ENCODE measurements at regions not wholly inside any gene's neighbourhood (a gene's known extent, or its start where the extent isn't known, plus 50 kb on each side); places are given as distances from the start of the nearest gene placed in this dataset.

DNA sequence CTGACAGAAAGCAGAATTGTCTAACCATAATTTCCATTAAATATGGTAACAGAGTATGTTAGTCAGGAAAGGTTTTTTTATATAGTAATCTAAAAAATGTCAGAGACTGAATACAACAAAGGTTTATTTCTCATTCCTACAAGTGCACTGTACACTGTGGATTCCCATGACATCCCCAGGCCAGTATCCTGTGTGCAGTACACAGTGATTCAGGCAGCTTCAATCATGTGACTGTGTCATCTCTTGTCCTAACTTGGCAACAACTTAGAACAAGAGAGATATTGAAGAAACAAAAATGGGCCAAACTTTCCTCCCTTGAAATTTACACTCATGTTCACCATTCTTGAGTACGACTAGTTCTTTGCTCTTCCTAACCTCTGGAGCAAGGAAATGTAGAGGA, 189.8 kb upstream of the SEMA3A start:
- no peak for DNase-seq
- TF ChIP-seq, protein P1, sequence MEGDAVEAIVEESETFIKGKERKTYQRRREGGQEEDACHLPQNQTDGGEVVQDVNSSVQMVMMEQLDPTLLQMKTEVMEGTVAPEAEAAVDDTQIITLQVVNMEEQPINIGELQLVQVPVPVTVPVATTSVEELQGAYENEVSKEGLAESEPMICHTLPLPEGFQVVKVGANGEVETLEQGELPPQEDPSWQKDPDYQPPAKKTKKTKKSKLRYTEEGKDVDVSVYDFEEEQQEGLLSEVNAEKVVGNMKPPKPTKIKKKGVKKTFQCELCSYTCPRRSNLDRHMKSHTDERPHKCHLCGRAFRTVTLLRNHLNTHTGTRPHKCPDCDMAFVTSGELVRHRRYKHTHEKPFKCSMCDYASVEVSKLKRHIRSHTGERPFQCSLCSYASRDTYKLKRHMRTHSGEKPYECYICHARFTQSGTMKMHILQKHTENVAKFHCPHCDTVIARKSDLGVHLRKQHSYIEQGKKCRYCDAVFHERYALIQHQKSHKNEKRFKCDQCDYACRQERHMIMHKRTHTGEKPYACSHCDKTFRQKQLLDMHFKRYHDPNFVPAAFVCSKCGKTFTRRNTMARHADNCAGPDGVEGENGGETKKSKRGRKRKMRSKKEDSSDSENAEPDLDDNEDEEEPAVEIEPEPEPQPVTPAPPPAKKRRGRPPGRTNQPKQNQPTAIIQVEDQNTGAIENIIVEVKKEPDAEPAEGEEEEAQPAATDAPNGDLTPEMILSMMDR (IDR thresholded peaks at IDR 0.05) = no peak
- TF ChIP-seq POLR2A (IDR thresholded peaks at IDR 0.05) = no peak
- H3K4me3 ChIP-seq = no peak overlapping the region
- WGBS (ENCODE audit: insufficient coverage, low coverage, low lambda C conversion rate, missing lambda C conversion rate) = 33% methylated on average over 1 of the region's 1 CpG
- H3K9me3 ChIP-seq = no peaks in the 10 kb centered on the region
- no peaks in the 10 kb centered on the region for H3K27me3 ChIP-seq
- no peaks in the 10 kb centered on the region for H3K4me1 ChIP-seq
- intact Hi-C loops (cut with DNase I) = no loop called here
- ATAC-seq = no peak
- H3K36me3 ChIP-seq = no peaks in the 10 kb centered on the region
- H3K27ac ChIP-seq = no peak overlapping the region

DNA sequence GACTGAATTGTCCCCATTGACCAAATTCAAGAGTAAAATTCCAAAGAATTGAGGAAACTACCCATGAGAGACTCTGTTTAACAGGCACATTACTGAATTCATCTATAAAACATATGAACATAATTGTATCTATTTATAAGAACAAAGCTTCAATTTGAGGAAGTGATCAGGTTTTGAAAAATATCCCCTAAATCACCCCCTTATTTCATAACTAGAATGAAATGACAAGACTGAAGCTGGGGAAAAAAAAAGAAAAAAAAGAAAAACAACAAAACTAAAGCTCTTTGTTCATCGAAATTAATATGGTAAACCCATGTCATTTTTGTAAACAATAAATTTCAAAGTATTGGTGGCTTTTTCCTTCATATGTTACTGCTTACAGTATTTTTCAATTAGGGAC, 184.9 kb upstream of the SEMA3A start:
- WGBS (ENCODE audit: insufficient coverage, low coverage, low lambda C conversion rate, missing lambda C conversion rate) = 45% methylated on average over 1 of the region's 1 CpG
- DNase-seq = no peak
- Histone ChIP-seq H3K4me1 (no peaks in the 10 kb centered on the region), H3K27me3 (no peaks in the 10 kb centered on the region), H3K4me3 (no peak overlapping the region), H3K27ac (no peak overlapping the region), H3K9me3 (no peaks in the 10 kb centered on the region), H3K36me3 (no peaks in the 10 kb centered on the region)
- intact Hi-C loops (cut with DNase I) = no loop called here
- ATAC-seq = no peak
- TF ChIP-seq, protein P1 (IDR thresholded peaks at IDR 0.05) = no peak
- no peak for TF ChIP-seq POLR2A (IDR thresholded peaks at IDR 0.05)

DNA sequence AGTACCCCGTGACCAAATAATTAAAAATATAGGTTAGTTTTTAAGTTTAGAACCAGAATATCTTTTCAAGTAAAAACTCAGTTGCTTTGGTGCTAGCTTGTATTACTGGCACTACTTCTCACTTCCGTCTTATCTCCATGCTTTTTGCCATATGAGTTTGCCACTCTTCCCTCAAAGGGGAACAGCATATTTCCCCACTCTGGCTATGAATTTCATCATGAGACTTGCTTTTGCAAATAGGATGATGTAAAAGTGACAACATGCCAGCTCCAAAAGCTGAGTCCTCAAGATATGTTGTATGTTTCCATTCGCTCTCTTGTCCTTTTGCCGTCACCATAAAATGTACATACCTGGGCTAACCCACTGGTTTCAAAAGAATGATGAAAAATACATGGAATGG, 178.1 kb upstream of the SEMA3A start:
- DNase-seq (no peak), ATAC-seq (no peak)
- no peaks in the 10 kb centered on the region for H3K4me1 ChIP-seq
- TF ChIP-seq, protein P1 (IDR thresholded peaks at IDR 0.05) = no peak
- TF ChIP-seq POLR2A (IDR thresholded peaks at IDR 0.05) = no peak
- H3K27me3 ChIP-seq = no peaks in the 10 kb centered on the region
- intact Hi-C loops (cut with DNase I) = no loop called here
- H3K4me3 ChIP-seq = no peak overlapping the region
- no peaks in the 10 kb centered on the region for H3K36me3 ChIP-seq
- 57% methylated on average over 4 of the region's 4 CpGs for WGBS (ENCODE audit: insufficient coverage, low coverage, low lambda C conversion rate, missing lambda C conversion rate)
- no peak overlapping the region for H3K27ac ChIP-seq
- H3K9me3 ChIP-seq = no peaks in the 10 kb centered on the region

DNA sequence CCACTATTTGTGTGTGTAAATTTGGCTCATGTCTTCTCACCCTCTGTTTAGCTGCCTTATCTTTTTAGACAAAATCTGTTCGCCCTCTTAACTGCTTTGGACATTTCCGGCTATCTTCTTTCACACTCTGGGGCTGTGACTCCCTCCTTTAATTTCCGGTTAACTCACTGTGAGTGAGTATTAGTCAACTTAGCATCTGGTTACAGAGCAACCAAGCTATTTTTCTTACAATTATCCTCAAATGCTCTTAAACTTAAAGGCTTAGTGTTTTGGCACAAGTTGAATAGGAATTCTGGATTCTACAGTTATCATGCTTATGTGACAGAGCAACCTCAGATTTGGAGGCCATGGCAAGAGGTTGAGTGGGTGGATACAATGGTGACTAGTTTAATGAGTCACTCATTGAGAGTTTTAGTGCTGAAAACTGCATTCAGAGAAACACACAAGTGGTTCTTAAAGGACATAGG, 177.6 kb upstream of the SEMA3A start:
- ATAC-seq (no peak), DNase-seq (no peak)
- Histone ChIP-seq H3K9me3 (no peaks in the 10 kb centered on the region), H3K4me1 (no peaks in the 10 kb centered on the region), H3K27me3 (no peaks in the 10 kb centered on the region), H3K4me3 (no peak overlapping the region), H3K27ac (no peak overlapping the region), H3K36me3 (no peaks in the 10 kb centered on the region)
- WGBS (ENCODE audit: insufficient coverage, low coverage, low lambda C conversion rate, missing lambda C conversion rate) = 41% methylated on average over 3 of the region's 3 CpGs
- TF ChIP-seq, protein P1 (IDR thresholded peaks at IDR 0.05) = no peak
- no peak for TF ChIP-seq POLR2A (IDR thresholded peaks at IDR 0.05)
- intact Hi-C loops (cut with DNase I) = no loop called here

DNA sequence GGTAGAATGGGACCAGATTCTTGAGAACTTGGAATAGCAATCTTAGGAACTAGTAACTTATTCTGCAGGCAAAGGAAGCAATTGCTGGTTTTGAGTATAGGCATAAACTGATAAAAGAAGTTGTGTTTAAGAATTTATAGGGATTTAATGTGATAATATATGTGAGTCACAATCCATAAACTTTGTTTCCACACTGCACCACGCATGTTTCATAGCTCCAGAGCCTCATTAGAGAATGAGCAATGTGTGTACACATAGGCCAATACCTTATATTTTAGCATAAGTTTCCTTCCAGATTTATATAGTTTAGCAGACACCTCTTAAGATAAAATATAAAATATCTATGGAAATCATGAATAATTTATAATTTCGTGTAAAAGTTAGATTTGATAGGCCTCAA, 175.5 kb upstream of the SEMA3A start:
- Histone ChIP-seq H3K9me3 (no peaks in the 10 kb centered on the region), H3K4me1 (no peaks in the 10 kb centered on the region), H3K36me3 (no peaks in the 10 kb centered on the region), H3K27ac (no peak overlapping the region), H3K27me3 (no peaks in the 10 kb centered on the region), H3K4me3 (no peak overlapping the region)
- ATAC-seq = no peak
- intact Hi-C loops (cut with DNase I) = no loop called here
- TF ChIP-seq, protein P1 (IDR thresholded peaks at IDR 0.05) = no peak
- TF ChIP-seq POLR2A (IDR thresholded peaks at IDR 0.05) = no peak
- no peak for DNase-seq
- WGBS (ENCODE audit: insufficient coverage, low coverage, low lambda C conversion rate, missing lambda C conversion rate) = 20% methylated on average over 2 of the region's 2 CpGs

All from right lobe of liver (tissue), 6 donors.